ENCODE measurements at regions not wholly inside any gene's neighbourhood (a gene's known extent, or its start where the extent isn't known, plus 50 kb on each side); places are given as distances from the start of the nearest gene placed in this dataset.

GRCh38 chr1:229784834-229785233 lies 158.8 kb downstream of the URB2 start:
- no peak for DNase-seq
- CTCF ChIA-PET = interaction anchor here (1.2 kb wide), 1 partner anchor 124 kb away, joined by 3 read pairs; no protein-coding TSS in a partner anchor
- H3K27ac Mint-ChIP-seq = no peak overlapping the region
- no peaks in the 10 kb centered on the region for H3K4me1 Mint-ChIP-seq
- H3K9me3 Mint-ChIP-seq = peaks cover 7% of the 10 kb centered on the region
- no peak overlapping the region for H3K4me3 Mint-ChIP-seq
- no peaks in the 10 kb centered on the region for H3K36me3 Mint-ChIP-seq
- peaks cover 15% of the 10 kb centered on the region for H3K27me3 Mint-ChIP-seq

- Mint-ChIP-seq H3K4me3 (no peak overlapping the region), H3K27me3 (peaks cover 15% of the 10 kb centered on the region), H3K36me3 (no peaks in the 10 kb centered on the region), H3K4me1 (no peaks in the 10 kb centered on the region), H3K27ac (no peak overlapping the region), H3K9me3 (peaks cover 7% of the 10 kb centered on the region)
- no peak for DNase-seq
- CTCF ChIA-PET = no interaction called here
Measured at GRCh38 chr1:229786974-229787610, 161.0 kb downstream of the URB2 start.

GRCh38 chr1:229788004-229788403 lies 162.0 kb downstream of the URB2 start:
- no peaks in the 10 kb centered on the region for H3K4me1 Mint-ChIP-seq
- no peak overlapping the region for H3K27ac Mint-ChIP-seq
- H3K4me3 Mint-ChIP-seq = no peak overlapping the region
- DNase-seq = no peak
- peaks cover 15% of the 10 kb centered on the region for H3K27me3 Mint-ChIP-seq
- CTCF ChIA-PET = no interaction called here
- peaks cover 7% of the 10 kb centered on the region for H3K9me3 Mint-ChIP-seq
- no peaks in the 10 kb centered on the region for H3K36me3 Mint-ChIP-seq

GRCh38 chr1:229792012-229792975 lies 166.2 kb downstream of the URB2 start:
- CTCF ChIA-PET = no interaction called here
- DNase-seq = no peak
- Mint-ChIP-seq H3K27me3 (peaks cover 11% of the 10 kb centered on the region), H3K36me3 (no peaks in the 10 kb centered on the region), H3K27ac (no peak overlapping the region), H3K4me1 (no peaks in the 10 kb centered on the region), H3K9me3 (peaks cover 7% of the 10 kb centered on the region), H3K4me3 (no peak overlapping the region)

- DNase-seq = no peak
- CTCF ChIA-PET = interaction anchor here (0.6 kb wide), 1 partner anchor 81 kb away, joined by 3 read pairs; no protein-coding TSS in a partner anchor
- Mint-ChIP-seq H3K27ac (no peak overlapping the region), H3K36me3 (no peaks in the 10 kb centered on the region), H3K4me1 (no peaks in the 10 kb centered on the region), H3K4me3 (no peak overlapping the region), H3K9me3 (no peaks in the 10 kb centered on the region), H3K27me3 (peaks cover 9% of the 10 kb centered on the region)
Measured at GRCh38 chr1:229793488-229793887, 167.4 kb downstream of the URB2 start.

GRCh38 chr1:229798558-229798957 lies 172.5 kb downstream of the URB2 start:
- H3K9me3 Mint-ChIP-seq = peaks cover 2% of the 10 kb centered on the region
- no peak overlapping the region for H3K4me3 Mint-ChIP-seq
- H3K36me3 Mint-ChIP-seq = no peaks in the 10 kb centered on the region
- H3K27ac Mint-ChIP-seq = no peak overlapping the region
- no peaks in the 10 kb centered on the region for H3K4me1 Mint-ChIP-seq
- CTCF ChIA-PET = no interaction called here
- no peak for DNase-seq
- peaks cover 12% of the 10 kb centered on the region for H3K27me3 Mint-ChIP-seq

- CTCF ChIA-PET = no interaction called here
- no peak for DNase-seq
- Mint-ChIP-seq H3K4me3 (no peak overlapping the region), H3K27ac (no peak overlapping the region), H3K36me3 (no peaks in the 10 kb centered on the region), H3K4me1 (no peaks in the 10 kb centered on the region), H3K9me3 (peaks cover 10% of the 10 kb centered on the region), H3K27me3 (peaks cover 4% of the 10 kb centered on the region)
Measured at GRCh38 chr1:229803626-229804217, 177.7 kb downstream of the URB2 start.

GRCh38 chr1:229808272-229808671 lies 182.2 kb downstream of the URB2 start:
- Mint-ChIP-seq H3K27me3 (peaks cover 10% of the 10 kb centered on the region), H3K27ac (no peak overlapping the region), H3K4me1 (no peaks in the 10 kb centered on the region), H3K9me3 (peaks cover 19% of the 10 kb centered on the region), H3K4me3 (no peak overlapping the region), H3K36me3 (no peaks in the 10 kb centered on the region)
- DNase-seq = no peak
- CTCF ChIA-PET = no interaction called here

GRCh38 chr1:229810140-229810539 lies 184.1 kb downstream of the URB2 start:
- CTCF ChIA-PET = no interaction called here
- peaks cover 11% of the 10 kb centered on the region for H3K9me3 Mint-ChIP-seq
- H3K4me1 Mint-ChIP-seq = no peaks in the 10 kb centered on the region
- H3K27me3 Mint-ChIP-seq = peaks cover 10% of the 10 kb centered on the region
- H3K27ac Mint-ChIP-seq = no peak overlapping the region
- DNase-seq = no peak
- no peaks in the 10 kb centered on the region for H3K36me3 Mint-ChIP-seq
- no peak overlapping the region for H3K4me3 Mint-ChIP-seq

GRCh38 chr1:229810961-229811360 lies 184.9 kb downstream of the URB2 start:
- no peak overlapping the region for H3K27ac Mint-ChIP-seq
- H3K4me1 Mint-ChIP-seq = no peaks in the 10 kb centered on the region
- H3K4me3 Mint-ChIP-seq = no peak overlapping the region
- CTCF ChIA-PET = no interaction called here
- H3K27me3 Mint-ChIP-seq = peaks cover 10% of the 10 kb centered on the region
- H3K36me3 Mint-ChIP-seq = no peaks in the 10 kb centered on the region
- no peak for DNase-seq
- peaks cover 11% of the 10 kb centered on the region for H3K9me3 Mint-ChIP-seq

GRCh38 chr1:229812148-229812547 lies 186.1 kb downstream of the URB2 start:
- H3K4me3 Mint-ChIP-seq = no peak overlapping the region
- no peaks in the 10 kb centered on the region for H3K4me1 Mint-ChIP-seq
- peaks cover 17% of the 10 kb centered on the region for H3K27me3 Mint-ChIP-seq
- DNase-seq = no peak
- H3K36me3 Mint-ChIP-seq = no peaks in the 10 kb centered on the region
- H3K27ac Mint-ChIP-seq = no peak overlapping the region
- CTCF ChIA-PET = interaction anchor here (1.6 kb wide), 1 partner anchor 10 kb away, joined by 3 read pairs; no protein-coding TSS in a partner anchor
- H3K9me3 Mint-ChIP-seq = peaks cover 11% of the 10 kb centered on the region

- CTCF ChIA-PET = interaction anchor here (0.7 to 1.6 kb wide), 2 partner anchors 11 to 152 kb away, joined by 3 read pairs; no protein-coding TSS in a partner anchor
- Mint-ChIP-seq H3K36me3 (no peaks in the 10 kb centered on the region), H3K27me3 (peaks cover 20% of the 10 kb centered on the region), H3K9me3 (peaks cover 11% of the 10 kb centered on the region), H3K4me1 (no peaks in the 10 kb centered on the region), H3K27ac (no peak overlapping the region), H3K4me3 (no peak overlapping the region)
- DNase-seq = no peak
Measured at GRCh38 chr1:229812693-229813092, 186.6 kb downstream of the URB2 start.

- Mint-ChIP-seq H3K4me3 (no peak overlapping the region), H3K4me1 (no peaks in the 10 kb centered on the region), H3K27ac (no peak overlapping the region), H3K9me3 (peaks cover 6% of the 10 kb centered on the region), H3K27me3 (peaks cover 25% of the 10 kb centered on the region), H3K36me3 (no peaks in the 10 kb centered on the region)
- CTCF ChIA-PET = no interaction called here
- DNase-seq = no peak
Measured at GRCh38 chr1:229815076-229815475, 189.0 kb downstream of the URB2 start.

GRCh38 chr1:229815961-229816360 lies 189.9 kb downstream of the URB2 start:
- no peak overlapping the region for H3K27ac Mint-ChIP-seq
- H3K4me3 Mint-ChIP-seq = no peak overlapping the region
- H3K36me3 Mint-ChIP-seq = no peaks in the 10 kb centered on the region
- CTCF ChIA-PET = no interaction called here
- H3K27me3 Mint-ChIP-seq = peaks cover 22% of the 10 kb centered on the region
- no peak for DNase-seq
- peaks cover 2% of the 10 kb centered on the region for H3K9me3 Mint-ChIP-seq
- H3K4me1 Mint-ChIP-seq = no peaks in the 10 kb centered on the region

All from activated naive CD4-positive, alpha-beta T cell treated with anti-CD3 and anti-CD28 coated beads, Interleukin-2, amount 10 ng/mL, durations not matched to agents 7 days and 5 days (primary cell).